ENCODE measurements at regions not wholly inside any gene's neighbourhood (a gene's known extent, or its start where the extent isn't known, plus 50 kb on each side); places are given as distances from the start of the nearest gene placed in this dataset.

- Histone ChIP-seq H3K36me3 (no peaks in the 10 kb centered on the region), H3K27ac (no peak overlapping the region), H3K4me3 (no peak overlapping the region), H3K27me3 (no peaks in the 10 kb centered on the region), H3K9me3 (no peaks in the 10 kb centered on the region), H3K4me1 (no peaks in the 10 kb centered on the region)
- in situ Hi-C loops (cut with MboI; ENCODE audit: low sequenced_read_pairs in 4 of 4), result no loop called here
- TF ChIP-seq POLR2A (IDR thresholded peaks at IDR 0.05), result no peak
- no peak for TF ChIP-seq CTCF (IDR thresholded peaks at IDR 0.05 in 4 of 5, conservative IDR thresholded peaks at IDR 0.05 in 1 of 5)
- intact Hi-C loops (cut with DNase I; ENCODE audit: low total_unique reads), result no loop called here
- DNase-seq (no peak), ATAC-seq (no peak)
These were observed 1057.8 kb upstream of the WWC1 start for GRCh38 chr5:167233507-167234220.

GRCh38 chr5:167241436-167242067 lies 1049.9 kb upstream of the WWC1 start:
- DNase-seq, result no peak
- ATAC-seq, result no peak
- in situ Hi-C loops (cut with MboI; ENCODE audit: low sequenced_read_pairs in 4 of 4) (no loop called here), intact Hi-C loops (cut with DNase I; ENCODE audit: low total_unique reads) (no loop called here)
- no peaks in the 10 kb centered on the region for H3K4me1 ChIP-seq
- no peak overlapping the region for H3K4me3 ChIP-seq
- no peaks in the 10 kb centered on the region for H3K9me3 ChIP-seq
- H3K27me3 ChIP-seq, result no peaks in the 10 kb centered on the region
- H3K36me3 ChIP-seq, result no peaks in the 10 kb centered on the region
- no peak overlapping the region for H3K27ac ChIP-seq
- TF ChIP-seq CTCF (IDR thresholded peaks at IDR 0.05 in 4 of 5, conservative IDR thresholded peaks at IDR 0.05 in 1 of 5) (no peak), POLR2A (IDR thresholded peaks at IDR 0.05) (no peak)

GRCh38 chr5:167242701-167243100 lies 1048.7 kb upstream of the WWC1 start:
- H3K36me3 ChIP-seq, result no peaks in the 10 kb centered on the region
- no peak for ATAC-seq
- H3K4me3 ChIP-seq, result no peak overlapping the region
- TF ChIP-seq CTCF (IDR thresholded peaks at IDR 0.05 in 4 of 5, conservative IDR thresholded peaks at IDR 0.05 in 1 of 5), result no peak
- no peak for TF ChIP-seq POLR2A (IDR thresholded peaks at IDR 0.05)
- in situ Hi-C loops (cut with MboI; ENCODE audit: low sequenced_read_pairs in 4 of 4) (no loop called here), intact Hi-C loops (cut with DNase I; ENCODE audit: low total_unique reads) (no loop called here)
- DNase-seq, result no peak
- H3K27me3 ChIP-seq, result no peaks in the 10 kb centered on the region
- H3K27ac ChIP-seq, result no peak overlapping the region
- no peaks in the 10 kb centered on the region for H3K4me1 ChIP-seq
- no peaks in the 10 kb centered on the region for H3K9me3 ChIP-seq

- ATAC-seq, result no peak
- no peak for DNase-seq
- no peak overlapping the region for H3K4me3 ChIP-seq
- no peaks in the 10 kb centered on the region for H3K36me3 ChIP-seq
- TF ChIP-seq POLR2A (IDR thresholded peaks at IDR 0.05) (no peak), CTCF (IDR thresholded peaks at IDR 0.05 in 4 of 5, conservative IDR thresholded peaks at IDR 0.05 in 1 of 5) (no peak)
- no peaks in the 10 kb centered on the region for H3K4me1 ChIP-seq
- H3K27ac ChIP-seq, result no peak overlapping the region
- in situ Hi-C loops (cut with MboI; ENCODE audit: low sequenced_read_pairs in 4 of 4), result no loop called here
- intact Hi-C loops (cut with DNase I; ENCODE audit: low total_unique reads), result no loop called here
- H3K9me3 ChIP-seq, result no peaks in the 10 kb centered on the region
- H3K27me3 ChIP-seq, result no peaks in the 10 kb centered on the region
These were observed 1048.0 kb upstream of the WWC1 start for GRCh38 chr5:167243463-167243862.

All from gastrocnemius medialis (tissue), 4 donors.